HG02642 (cell line): ENCODE measurements at regions not wholly inside any gene's neighbourhood (a gene's known extent, or its start where the extent isn't known, plus 50 kb on each side); places are given as distances from the start of the nearest gene placed in this dataset.
"Not testable (repeated sequence)": the region's sequence is repeated elsewhere in the genome, so short reads cannot be mapped to it uniquely, and the experiment has no call there.

Source experiments
- ATAC-seq: cut with Tn5 transposase; IDR thresholded peaks from one replicate; pipeline ENCODE4 v1.9.1; 2021; ENCODE audit warnings: mild to moderate bottlenecking; ENCODE audit not compliant: unreplicated experiment, poor library complexity

- not testable (repeated sequence) for ATAC-seq
Observed at GRCh38 chr12:17564630-17565029, 525.4 kb downstream of the RERGL start.

DNA sequence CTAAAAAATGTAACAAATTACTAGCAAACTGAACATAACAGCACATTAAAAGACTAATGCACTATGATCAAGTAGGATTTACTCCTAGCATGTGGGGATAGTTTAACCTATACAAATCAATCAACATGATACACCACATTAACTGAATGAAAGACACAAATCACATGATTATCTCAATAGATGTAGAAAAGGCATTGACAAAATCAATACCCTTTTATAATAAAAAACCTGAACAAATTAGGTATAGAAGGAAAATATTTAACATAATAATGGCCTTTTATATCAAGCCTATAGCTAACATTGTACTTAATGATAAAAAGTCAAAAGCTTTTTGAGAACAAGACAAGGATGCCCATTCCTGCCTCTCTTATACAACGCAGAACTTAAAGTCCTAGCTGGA, 540.0 kb downstream of the RERGL start:
- no peak for ATAC-seq

GRCh38 chr12:17540921-17541320, 549.1 kb downstream of the RERGL start:
- no peak for ATAC-seq

GRCh38 chr12:17528394-17528793, 561.6 kb downstream of the RERGL start:
- ATAC-seq = no peak

DNA sequence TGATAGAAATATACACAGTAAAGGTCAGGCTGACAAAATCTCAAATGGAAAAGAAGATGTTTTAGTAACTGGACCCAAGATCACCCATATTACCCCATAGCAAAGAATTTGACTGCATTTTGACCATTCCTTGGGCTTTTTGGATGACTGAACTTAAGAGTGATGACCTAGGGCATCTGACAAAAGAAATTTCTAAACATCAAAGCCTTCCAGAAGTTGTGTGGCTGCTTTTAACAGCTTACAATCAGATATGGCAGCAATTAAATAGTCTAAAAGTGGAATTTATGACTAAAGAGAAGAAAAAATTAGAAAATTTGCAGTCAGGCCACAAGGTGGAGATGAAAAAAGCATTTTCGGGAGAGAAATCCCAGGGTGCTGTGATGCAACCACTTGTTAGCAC, 563.0 kb downstream of the RERGL start:
- ATAC-seq = no peak

- no peak for ATAC-seq
Observed at GRCh38 chr12:17511369-17511768, 578.6 kb downstream of the RERGL start.

DNA sequence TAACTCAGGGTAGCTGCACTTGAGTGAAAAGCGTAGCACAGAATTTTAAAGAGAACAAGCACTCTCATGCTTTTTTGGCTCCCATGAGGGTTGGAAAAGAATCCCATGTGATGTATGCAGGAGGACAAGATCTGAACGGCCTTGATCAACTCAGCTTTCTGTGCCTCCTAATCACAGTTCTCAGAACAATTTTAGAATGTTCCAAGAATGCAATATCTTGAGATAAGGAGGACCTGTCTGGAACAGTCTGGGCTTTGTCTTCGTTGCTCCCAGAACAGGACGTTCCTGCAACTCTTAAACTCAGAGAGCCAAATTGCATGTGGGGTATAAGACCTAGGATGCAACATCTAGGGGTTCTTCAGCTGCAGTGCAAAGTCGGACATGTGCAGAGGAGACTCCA, 582.7 kb downstream of the RERGL start:
- ATAC-seq = no peak

GRCh38 chr12:17503742-17504141, 586.3 kb downstream of the RERGL start:
- ATAC-seq = no peak

- ATAC-seq = no peak
Observed at GRCh38 chr12:17489452-17489851, 600.5 kb downstream of the RERGL start.

- ATAC-seq = no peak
Observed at GRCh38 chr12:17478908-17479673, 610.9 kb downstream of the RERGL start.

GRCh38 chr12:17470460-17470859, 619.5 kb downstream of the RERGL start:
- ATAC-seq = no peak

- no peak for ATAC-seq
Observed at GRCh38 chr12:17459214-17459613, 630.8 kb downstream of the RERGL start.

DNA sequence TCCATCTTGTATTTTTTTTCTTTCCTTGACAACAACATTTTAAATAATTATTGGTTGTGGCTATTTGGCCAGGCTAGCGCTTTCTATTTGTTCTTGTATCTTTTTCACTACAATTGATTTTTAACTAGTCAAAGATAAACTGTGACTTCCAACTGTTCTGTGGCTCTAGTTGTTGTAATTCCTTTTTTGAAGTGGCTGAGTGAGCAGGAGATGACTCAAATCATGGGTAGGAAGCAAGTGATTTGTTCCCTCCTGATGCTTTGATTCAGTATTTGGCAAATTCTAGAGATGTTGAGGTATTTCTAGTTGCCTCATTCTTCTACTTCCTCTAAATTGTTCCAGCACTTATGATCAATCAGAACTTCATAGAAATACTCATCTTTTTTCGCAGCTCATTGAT, 633.5 kb downstream of the RERGL start:
- no peak for ATAC-seq

GRCh38 chr12:17438141-17438540, 651.9 kb downstream of the RERGL start:
- ATAC-seq = no peak

DNA sequence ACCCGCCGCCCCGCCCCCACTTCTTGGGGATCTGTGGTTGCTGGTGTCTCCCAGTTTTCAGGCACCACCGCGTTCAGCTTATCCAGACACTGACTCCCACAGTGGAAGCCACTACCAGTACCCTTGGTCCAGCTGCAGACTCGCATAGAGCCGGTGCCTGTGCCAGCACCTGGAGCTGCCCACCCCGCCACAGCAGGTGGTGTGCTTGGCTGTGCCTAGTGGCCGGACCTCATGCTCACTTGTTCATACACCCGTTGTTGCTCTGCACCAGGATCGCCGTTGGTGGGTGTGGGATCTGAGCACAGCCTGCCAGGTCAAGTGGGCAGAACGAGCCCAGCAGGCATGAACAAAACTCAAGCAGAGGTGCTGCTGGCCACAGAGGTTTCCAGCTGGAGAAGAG, 673.2 kb downstream of the RERGL start:
- no peak for ATAC-seq

GRCh38 chr12:17414596-17414995, 675.4 kb downstream of the RERGL start:
- ATAC-seq = no peak

- no peak for ATAC-seq
Observed at GRCh38 chr12:17411662-17412061, 678.3 kb downstream of the RERGL start.

DNA sequence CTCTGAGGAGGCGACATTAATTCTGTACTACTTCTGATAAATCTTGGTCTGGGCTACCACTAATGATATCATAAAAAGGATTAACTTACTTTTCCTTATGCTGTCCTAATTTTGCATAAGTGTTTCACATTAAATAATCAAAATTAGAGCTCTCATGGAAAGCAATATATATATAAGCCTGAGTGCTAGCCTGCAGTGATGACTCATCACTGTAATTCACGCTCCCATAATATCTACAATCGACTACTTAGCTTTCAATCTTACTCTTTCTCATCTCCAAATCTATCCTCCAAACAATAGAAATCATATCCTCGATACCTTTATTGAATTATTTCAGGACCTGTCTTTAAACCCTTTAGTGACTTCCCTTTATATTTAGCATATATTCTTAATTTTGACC, 701.3 kb downstream of the RERGL start:
- no peak for ATAC-seq

GRCh38 chr12:17383321-17383720, 706.7 kb downstream of the RERGL start:
- ATAC-seq = no peak

DNA sequence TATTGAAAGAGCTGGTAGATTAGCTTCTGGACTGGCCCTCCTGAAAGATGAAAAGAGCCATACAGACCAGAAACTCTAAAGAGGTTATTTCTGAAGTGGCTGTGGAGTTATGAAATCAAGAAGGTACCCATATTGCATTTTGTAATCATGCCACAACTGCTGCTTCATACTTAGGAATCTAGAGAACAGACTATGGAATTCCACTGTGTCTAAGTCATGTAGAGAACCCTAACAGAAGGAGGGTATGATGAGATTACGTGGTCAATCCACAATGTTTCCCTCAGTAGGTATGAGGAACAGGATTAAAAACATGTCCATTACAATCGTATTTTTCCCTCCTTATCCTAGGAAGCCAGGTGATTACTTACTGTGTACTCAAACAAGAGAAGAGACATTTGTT, 708.8 kb downstream of the RERGL start:
- no peak for ATAC-seq

DNA sequence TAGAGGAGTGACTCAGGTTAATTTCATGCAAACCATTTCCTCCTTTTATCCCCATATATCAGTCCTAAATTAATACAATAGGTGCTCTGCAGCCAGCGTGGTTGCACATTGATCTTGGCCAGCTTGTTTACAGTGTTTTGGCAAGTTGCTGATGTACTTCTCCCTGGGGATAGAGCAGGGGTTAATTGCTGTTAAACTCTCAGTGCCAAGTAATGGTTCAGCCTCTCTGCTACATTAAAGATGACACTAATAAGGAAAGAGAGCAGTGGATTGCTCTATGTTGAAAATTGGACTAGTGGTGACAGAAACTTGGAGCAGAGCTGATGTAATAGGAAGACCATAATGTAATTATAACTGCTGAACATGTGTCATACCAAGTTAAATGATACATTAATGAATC, 717.5 kb downstream of the RERGL start:
- ATAC-seq = no peak

DNA sequence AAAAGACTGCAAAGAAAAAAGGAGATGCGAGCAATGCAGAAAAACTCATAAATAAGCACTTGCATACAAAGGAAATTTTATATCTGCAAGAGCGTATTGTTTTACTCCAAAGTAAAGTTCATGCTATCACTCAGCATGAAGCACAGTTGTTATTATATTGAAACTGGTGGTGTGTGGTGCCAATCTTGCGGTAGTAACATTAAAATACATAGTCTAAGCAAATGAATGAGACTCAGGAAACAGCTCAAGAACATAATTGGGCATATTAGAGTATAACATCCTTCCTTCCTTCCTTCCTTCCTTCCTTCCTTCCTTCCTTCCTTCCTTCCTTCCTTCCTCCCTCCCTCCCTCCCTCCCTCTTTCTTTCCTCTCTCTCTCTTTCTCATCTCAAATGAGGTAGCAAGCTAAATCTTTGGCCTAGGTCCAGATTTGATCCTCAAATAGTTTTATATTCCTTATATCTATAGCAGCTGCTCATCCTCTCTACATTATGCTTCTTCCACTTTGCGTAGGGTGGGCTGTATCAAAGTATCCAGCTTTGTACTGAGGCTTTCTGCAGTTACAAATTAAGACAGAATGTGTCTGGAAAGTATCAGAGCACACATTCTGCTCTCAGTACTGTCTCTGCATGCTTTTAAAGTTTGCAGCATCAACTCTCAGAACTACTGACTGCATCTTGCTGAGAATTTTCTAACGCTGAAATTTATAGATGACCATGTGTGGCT, 718.3 kb downstream of the RERGL start:
- no peak for ATAC-seq
